NOMO-1 (cell line): ENCODE measurements at regions not wholly inside any gene's neighbourhood (a gene's known extent, or its start where the extent isn't known, plus 50 kb on each side); places are given as distances from the start of the nearest gene placed in this dataset.
A peak's percentile ranks its signal among the peaks of the same experiment; 100 is the strongest.

Source experiments
- DNase-seq, 2 experiments: peaks; one replicate each; lab custom pipeline; 2025; ENCODE audit not compliant: unreplicated experiment in 2 of 2; lab: John Stamatoyannopoulos, UW

DNA sequence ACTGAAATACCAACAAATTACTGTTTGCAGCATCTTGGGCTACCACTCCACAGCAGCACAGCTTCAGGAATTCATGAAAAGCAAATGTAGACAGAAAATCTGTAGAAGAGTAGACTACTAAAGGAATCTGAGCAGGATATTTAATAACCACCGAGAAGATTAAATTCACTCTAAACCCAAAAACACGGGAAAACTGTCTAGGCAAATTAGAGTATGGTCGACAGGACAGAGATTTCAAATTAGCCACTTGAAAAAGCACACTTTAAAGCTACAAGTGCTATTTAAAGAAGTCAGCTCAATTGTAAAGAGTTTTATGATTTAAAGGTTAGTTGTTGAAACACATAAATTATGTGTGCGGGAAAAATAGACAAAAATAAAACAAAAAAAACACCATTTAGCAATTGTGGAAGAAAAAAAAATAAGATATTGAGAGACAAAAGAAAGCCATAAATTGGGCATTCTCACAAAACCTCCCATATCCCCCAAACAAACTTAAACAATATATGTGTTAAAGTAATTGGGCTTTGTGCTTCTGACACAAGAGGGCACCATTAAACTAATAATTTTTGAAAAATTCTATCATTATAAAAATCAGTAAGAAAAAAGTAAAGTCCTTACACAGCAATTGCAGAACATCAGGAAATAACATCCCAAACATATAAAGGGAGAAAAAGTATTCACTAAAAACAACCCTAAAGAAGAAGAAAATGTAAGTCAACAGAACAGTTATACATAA lies 880.8 kb downstream of the TECRL start:
- DNase-seq = no peak

DNA sequence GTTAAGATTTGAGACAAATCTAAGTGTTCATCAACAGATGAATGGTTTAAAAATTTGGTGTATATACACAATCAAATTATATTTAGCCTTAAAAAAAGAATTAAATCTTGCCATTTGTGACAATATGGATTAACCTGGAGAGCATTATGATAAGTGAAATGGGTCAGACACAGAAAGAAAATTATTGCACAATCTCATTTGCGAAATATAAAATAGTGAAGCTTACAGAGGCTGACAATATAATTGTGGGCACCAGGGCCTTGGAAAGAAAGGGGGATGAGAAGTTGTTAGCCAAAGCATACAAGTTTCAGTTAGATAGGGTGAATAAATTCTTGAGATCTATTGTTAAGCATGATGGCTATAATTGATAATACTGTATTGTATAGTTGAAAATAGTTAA lies 883.0 kb downstream of the TECRL start:
- no peak for DNase-seq

DNA sequence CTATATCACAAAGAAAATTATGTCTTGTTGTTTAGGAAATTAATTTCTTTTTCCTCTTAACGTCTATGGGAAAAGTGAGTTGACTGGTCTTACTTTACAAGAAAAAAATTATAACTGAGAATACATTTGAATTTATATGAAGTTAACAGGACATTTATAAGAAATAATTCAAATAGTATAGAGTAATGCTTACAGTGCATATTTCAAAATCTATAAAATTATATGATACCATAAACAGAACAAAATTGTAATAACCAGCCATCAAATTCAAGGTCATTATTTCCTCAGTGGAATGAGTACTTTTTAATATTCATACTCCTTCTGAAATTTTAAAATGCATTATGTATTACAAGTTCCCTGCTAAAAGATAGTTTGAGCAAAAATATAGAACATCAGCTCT lies 884.5 kb downstream of the TECRL start:
- DNase-seq = no peak

DNA sequence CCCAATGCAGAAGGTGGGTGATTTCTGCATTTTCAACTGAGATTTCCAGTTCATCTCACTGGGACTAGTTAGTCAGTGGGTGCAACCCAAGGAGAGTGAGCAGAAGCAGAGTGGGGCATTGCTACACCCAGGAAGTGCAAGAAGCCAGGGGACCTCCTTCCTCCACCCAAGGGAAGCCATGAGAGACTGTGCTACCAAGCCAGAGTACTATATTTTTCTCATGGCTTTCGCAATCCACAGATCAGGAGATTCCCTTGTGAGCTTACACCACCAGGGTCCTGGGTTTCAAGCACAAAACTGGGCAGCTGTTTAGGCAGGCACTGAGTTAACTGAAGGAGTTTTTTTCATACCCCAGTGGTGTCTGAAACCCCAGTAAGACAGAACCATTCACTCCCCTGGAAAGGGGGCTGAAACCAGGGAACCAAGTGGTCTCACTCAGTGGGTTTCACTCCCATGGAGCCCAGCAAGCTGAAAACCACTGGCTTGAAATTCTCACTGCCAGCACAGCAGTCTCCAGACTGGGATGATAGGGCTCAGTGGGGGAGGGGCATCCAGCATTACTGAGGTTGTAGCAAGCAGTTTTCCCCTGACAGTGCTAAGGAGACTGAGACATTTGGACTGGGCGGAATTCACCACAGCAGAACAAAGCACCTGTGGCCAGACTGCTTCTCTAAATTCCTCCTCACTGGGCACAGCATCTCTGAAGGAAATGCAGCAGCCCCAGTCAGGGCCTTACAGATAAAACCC lies 903.4 kb downstream of the TECRL start:
- no peak for DNase-seq

DNA sequence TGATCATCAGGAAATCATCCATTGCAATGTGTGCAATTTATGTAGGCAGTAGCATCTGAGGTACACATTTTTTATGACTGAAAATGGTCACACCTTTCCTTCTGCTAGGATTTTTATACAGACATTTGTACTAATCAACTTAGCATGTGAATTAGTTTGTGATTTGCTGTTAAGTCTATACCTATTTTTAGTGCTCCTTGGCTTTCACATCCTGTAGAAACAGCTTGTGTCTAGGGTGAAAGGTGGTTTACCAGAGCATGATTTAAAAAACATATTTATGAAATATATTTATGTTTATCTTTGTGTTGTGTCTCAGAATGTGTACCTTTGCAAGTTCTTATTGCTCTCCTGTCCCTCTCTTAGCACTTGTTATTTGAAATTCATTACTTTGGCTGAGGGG lies 916.0 kb downstream of the TECRL start:
- DNase-seq = no peak

DNA sequence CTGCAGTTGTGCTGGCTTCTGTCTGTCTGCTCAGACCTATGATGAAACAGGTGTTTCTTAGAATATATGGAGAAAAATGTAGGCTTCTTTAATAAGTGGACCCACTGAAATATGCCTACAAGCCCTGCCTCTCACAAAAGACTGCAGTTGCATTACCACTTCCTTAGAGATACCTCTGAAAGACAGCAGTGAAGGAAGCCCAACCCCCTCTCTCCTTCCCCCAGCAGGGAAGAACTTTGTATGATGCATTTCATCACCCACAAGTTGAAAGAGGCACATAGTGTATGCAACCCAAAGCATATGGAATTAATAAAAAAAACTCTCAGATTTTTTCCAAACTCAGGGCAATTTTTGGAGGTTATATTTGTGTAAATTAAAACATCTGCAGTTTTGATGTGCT lies 916.7 kb downstream of the TECRL start:
- no peak for DNase-seq

DNA sequence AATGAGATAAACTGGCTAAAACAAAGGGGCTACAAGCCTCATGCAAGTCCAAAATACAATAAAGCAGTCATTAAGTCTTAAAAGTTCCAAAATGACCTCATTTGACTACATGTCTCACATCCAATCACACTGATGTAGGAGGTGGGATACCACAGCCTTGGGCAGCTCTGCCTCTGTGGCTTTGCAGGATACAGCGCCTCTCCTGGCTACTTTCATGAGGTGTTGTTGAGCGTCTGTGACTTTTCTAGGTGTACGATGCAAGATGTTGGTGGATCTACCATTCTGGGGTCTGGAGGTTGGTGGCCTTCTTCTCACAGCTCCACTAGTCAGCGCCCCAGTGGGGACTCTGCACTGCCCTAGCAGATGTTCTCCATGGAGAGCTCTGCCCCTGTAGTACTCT lies 944.9 kb downstream of the TECRL start:
- no peak for DNase-seq

DNA sequence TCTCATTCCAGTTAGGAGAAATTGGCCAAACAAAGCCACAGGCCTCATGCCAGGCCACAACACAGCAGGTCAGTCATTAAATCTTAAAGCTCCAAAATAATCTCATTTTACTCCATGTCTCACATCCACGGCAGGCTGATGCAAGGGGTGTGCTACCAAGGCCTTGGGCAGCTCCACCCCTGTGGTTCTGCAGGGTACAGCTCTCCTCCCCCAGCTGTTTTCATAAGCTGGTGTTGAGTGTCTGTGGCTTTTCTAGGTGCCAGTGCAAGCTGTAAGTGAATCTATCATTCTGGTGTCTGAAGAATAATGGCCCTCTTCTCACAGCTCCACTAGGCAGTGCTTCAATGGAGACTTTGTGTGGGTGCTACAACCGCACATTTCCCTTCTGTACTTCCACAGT lies 949.2 kb downstream of the TECRL start:
- DNase-seq = no peak

DNA sequence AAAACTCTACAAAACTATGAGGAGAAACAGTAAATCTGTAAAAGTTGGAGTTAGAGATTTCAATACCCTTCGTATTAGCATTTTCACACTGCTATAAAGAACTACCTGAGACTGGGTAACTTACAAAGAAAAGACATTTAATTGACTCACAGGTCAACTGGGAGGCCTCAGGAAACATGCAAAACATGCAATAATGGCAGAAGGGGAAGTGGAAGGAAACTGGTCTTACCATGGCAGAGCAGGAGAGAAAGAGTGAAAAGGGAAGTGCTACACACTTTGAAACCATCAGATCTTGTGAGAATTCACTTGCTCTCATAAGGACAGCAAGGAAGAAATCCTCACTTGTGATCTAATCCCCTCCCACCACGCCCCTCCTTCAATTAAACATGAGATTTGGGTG lies 949.9 kb downstream of the TECRL start:
- DNase-seq = peak; percentile 65 to 91

DNA sequence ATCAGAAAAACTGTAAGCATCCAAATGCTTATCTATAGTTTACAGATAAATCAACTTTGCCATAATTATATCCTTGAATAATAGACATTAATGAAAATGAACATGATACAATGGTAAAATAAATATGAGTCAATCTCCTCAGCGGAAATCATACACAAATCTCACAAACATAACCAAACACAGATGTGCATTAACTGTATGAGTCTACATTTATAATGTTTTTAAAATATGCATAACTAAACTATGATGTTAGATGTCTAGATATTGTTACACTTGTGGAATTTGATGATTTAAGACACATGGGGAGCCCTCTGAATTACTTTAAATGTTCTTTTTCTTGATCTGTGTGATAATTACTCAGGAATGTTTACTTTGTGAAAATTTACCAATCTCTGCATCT lies 951.2 kb downstream of the TECRL start:
- DNase-seq = no peak

DNA sequence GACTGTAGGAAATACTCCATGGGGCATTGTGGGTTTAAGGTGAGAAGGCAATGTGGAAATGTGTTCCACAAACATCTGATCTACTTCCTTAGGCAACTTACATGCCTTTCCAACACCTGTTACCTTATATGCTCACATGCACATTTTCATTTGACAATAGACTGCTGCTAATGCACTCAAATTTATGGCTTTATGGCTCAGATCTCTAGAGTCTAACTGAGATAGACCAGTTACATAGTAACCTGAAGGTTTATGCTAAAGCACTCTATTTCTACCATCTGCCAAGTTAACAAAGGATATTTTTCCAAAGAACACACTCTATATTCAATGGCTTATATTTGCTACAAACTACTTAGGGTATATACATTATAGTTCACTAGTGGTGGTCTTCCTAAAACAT lies 969.0 kb downstream of the TECRL start:
- DNase-seq = no peak

DNA sequence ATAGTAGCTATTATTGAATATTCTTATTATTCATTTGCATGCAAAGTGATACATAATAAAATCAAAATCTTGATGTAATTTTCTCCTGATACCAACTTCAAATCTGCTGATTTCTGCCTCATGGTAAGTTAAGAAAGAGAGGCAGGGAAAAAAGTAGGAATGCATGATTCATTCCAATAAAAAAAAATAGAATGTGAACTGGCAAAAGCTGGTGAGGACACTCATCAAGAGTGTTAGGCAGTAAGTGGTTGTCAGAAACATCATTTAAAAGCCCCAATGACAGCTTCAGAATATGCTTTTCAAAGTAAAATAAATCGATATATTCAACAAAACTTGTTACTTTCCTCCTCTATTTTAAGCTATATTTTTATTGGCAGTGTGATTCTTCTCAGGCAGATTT lies 979.1 kb downstream of the TECRL start:
- DNase-seq = no peak

DNA sequence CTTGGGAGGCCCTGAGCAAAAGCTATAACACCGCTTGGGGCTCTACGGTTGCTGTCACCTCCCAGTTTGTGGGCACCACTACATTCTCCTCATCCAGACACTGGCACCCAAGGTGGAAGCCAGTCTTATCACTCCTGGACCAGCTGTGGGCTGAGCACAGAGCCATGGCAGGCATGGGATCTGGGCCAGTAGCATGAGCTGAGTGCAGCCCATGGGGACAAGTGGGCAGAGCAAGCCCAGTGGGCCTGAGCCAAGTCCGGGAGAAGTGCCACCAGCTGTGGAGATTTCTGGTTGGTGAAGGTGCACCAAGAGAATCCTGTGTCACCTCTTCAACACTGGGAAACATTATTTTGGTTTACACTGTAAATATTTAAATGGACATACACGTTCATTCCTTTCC lies 1013.0 kb downstream of the TECRL start:
- DNase-seq = no peak

DNA sequence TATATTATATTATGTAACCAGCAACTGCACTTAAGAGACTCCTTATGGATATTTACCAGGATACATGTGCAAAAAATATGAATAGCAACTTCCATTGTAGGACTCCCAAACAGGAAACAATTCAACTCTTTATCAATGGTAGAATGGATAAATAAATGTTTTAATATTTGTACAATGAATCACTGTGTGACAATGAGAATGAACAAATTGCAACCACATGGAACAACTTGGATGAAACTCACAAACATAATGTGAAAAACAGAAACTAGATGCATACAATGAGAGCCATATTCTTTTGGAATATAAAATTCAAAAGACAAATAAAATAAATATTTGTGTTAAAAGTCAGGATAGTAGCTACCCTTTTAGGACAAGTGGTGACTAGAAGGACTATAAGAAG lies 1015.7 kb downstream of the TECRL start:
- DNase-seq = no peak

DNA sequence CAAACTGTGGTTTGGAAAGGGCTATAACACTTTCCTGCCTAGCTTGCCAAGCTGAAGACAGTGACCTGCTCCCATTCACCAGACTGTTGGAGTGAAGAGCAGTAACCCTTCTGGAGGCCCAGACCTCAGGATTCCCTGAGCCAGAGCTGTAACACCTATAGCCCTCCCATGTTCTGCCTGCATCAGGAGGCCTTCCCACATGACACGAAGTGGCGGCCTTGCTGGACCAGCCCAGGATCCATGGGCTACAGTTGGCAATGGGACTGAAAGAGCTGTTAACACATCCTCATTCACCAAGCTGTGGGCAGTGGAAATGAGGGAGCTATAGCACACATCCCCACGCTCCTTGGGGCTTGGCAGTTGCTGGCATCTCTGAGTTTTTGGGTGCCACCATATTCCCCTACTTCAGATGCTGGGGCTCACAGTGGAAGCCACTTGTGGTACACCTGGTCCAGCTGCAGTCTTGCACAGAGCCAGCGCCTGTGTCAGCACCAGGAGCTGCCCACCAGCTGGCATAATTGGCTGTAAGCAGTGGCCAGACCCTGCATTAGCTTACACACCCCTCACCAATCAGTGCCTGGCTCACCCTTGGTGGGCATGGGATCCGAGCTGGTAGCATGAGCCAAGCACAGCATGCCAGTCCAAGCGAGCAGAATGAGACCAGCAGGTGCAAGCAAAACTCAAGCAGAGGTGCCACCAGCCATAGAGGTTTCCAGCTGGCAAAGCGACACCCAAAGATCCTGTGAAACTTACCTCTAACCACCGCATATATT lies 1029.3 kb downstream of the TECRL start:
- DNase-seq = no peak

DNA sequence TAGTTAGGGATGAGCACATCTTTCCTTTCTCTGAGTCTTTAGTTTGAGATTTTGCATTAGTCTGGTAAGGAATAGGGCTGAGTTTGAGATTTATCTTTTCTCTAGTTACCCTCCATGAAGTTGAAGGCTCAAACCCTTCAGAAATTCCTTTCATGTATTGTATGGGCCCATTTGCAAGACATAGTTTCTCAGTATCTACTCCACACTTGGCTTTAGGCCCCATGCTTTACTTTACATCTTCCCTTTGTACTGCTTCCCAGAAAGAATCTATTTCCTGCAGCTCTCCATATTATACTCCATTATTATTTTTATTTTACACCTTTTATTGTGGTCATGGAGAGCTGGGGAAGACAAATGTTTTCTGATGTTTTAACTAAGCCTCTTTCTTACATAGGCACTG lies 1038.2 kb downstream of the TECRL start:
- DNase-seq = no peak

DNA sequence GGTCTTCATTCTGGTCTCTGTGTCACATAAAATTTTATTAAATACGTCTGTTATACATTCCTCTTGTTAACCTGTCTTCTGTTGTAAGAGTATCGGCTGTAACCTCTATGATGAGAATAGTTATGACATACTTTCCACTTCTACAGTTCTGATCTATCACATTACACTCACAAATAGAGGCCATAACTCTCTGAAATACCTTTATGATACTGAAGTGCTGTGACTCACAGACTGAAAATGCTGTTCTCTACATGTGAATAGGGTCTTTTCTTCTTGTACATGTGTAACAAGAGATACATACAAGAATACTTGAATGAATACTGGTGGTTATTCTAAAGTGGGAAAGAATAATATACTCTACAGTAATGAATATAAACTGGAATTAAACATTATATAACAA lies 1047.6 kb downstream of the TECRL start:
- DNase-seq = no peak

DNA sequence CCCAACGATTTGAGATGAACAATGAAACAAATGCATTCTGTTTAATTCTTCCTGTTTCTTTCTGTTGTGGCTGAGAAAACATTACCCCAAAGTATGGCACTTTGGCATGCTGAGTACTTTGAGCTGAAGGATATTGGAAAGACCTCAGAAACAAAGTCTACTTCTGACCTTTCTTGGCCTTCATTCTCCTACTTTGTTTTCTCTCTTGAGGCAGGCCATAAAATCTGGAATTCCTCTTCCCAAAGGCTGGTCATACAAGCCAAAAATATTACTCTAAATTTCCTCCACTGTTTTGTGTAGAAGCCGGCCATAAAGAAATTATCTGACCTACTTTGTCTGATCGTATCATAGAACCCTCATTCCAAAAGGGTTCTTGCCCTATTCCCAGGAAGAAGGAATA lies 1048.2 kb downstream of the TECRL start:
- DNase-seq = no peak

DNA sequence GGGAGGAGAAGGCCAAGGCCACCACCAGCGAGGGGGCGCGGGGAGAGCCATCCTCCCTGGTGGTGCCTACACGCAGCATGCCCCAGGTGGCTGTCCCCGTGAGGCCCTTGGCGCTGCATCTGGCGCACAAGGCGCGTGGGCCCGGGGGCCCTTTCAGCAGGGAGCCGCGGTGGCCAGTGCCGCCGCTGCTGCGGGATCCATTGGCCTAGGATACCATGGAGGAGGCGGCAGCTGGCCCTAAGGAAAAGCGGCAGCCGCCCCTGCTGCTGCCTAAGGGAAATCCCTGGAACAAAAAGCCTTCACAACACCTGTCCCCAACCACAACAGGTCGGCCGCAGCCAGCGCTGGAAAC lies 1059.6 kb downstream of the TECRL start:
- DNase-seq = no peak

DNA sequence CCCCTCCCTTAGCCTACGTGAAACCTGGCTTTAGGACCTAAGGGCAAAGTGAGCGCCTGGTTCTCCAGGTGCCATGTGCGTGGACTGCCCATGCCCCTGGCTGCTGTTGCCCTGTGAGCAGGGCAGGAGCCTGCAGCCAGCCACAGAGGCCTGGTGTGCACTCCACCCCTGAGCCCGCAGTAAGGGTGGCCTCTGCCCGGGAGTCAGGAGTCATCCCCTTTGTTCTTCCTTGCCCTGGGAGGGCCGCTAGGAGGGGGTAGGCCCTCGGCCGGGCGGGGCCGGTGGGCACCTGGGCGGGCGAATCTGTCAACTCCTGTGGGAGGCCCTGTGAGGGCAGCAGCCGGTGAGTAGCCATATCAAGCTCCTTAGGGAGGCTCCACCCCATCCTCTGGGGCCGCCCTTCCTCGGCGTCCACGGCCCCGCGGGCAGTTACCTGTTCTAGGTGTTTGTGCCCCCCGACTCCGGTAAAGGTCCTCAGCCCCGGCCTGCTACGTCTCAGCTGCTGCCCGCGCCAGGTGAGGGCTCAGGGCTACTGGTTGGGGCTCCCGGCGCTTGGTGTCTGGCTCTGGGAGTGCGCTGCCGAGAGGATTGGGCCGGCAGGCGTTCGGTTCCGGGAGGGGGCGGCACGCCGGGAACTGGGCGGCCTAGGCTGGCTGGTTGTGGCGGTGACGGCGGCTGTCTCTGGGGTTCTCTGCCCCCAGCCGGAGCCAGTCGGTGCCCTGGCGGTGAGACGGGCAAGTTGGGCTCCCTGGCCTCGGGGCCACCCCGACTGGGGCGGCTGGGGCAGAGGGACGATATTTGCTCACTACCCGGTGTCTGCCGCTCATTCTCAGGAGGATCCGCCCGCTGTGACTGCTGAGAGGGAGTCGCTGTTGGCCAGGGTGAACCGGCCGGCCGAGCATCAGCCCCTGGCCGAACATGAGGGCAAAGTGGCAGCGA lies 1060.2 kb downstream of the TECRL start:
- DNase-seq = no peak

DNA sequence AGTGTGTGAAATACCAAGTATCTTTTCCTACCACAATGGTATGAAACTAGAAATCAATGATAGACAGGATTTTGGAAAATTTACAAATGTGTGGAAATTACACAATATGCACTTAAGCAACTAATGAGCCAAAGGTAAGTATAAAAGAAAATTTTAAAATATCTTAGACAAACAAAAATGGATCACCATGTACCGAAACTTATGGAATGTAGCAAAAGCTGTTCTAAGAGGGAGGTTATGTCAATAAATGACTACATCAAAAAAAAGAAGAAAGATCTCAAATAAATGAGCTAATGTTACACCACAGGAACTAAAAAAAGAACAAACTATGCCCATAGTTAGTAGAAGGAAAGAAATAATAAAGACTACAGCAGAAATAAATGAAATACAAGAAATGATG lies 1084.1 kb downstream of the TECRL start:
- no peak for DNase-seq
